Fibroblast of lung (primary cell): ENCODE measurements at regions not wholly inside any gene's neighbourhood (a gene's known extent, or its start where the extent isn't known, plus 50 kb on each side); places are given as distances from the start of the nearest gene placed in this dataset.
"Not testable (repeated sequence)": the region's sequence is repeated elsewhere in the genome, so short reads cannot be mapped to it uniquely, and the experiment has no call there.

Source experiments
- DNase-seq, 2 donors: peaks; one replicate each; pipeline versions ENCODE4 v3.0.0 to v3.0.0-alpha.2; 2010; ENCODE audit warnings: low read depth in 2 of 2
- H2AFZ ChIP-seq: 2 replicates; pipeline ENCODE4 v1.5.1; 2012; ENCODE audit warnings: low read length, control low read depth, inconsistent platforms
- H3K27ac ChIP-seq: 2 replicates; pipeline ENCODE4 v1.5.1; 2011; ENCODE audit warnings: low read length, control low read depth; ENCODE audit not compliant: insufficient read depth
- H3K27me3 ChIP-seq: 2 replicates; pipeline ENCODE4 v1.5.1; 2011; ENCODE audit warnings: mild to moderate bottlenecking, low read length; ENCODE audit not compliant: control insufficient read depth, insufficient read depth
- H3K36me3 ChIP-seq: 2 replicates; pipeline ENCODE4 v1.5.1; 2011; ENCODE audit warnings: low read length; ENCODE audit not compliant: control insufficient read depth, insufficient read depth
- H3K4me1 ChIP-seq: 2 replicates; pipeline ENCODE4 v1.5.1; 2011; ENCODE audit warnings: low read length; ENCODE audit not compliant: control insufficient read depth, insufficient read depth; ENCODE audit errors: extremely low read depth
- H3K4me2 ChIP-seq: 2 replicates; pipeline ENCODE4 v1.5.1; 2011; ENCODE audit warnings: low read length, control low read depth; ENCODE audit not compliant: insufficient read depth; ENCODE audit errors: extremely low read depth
- H3K4me3 ChIP-seq, 4 experiments: fragments of 200-600 bp in 1 of 4; sonication (generic) in 1 of 4; replicated peaks in 1 of 4; 2 replicates each; pipeline ENCODE4 v1.5.1; 2011 to 2016; ENCODE audit warnings: low read length in 4 of 4, low read depth in 3 of 4, mild to moderate bottlenecking in 3 of 4, control low read depth in 2 of 4, inconsistent platforms in 1 of 4, mixed read lengths in 1 of 4; ENCODE audit not compliant: insufficient read depth in 1 of 4; ENCODE audit errors: control extremely low read depth in 1 of 4
- H3K79me2 ChIP-seq: 2 replicates; pipeline ENCODE4 v1.5.1; 2012; ENCODE audit warnings: mild to moderate bottlenecking, low read length, inconsistent platforms; ENCODE audit not compliant: control insufficient read depth, insufficient read depth
- H3K9ac ChIP-seq: 2 replicates; pipeline ENCODE4 v1.5.1; 2011; ENCODE audit warnings: mild to moderate bottlenecking, low read length, control low read depth; ENCODE audit not compliant: insufficient read depth
- H3K9me3 ChIP-seq: 2 replicates; pipeline ENCODE4 v1.5.1; 2012; ENCODE audit warnings: low read depth, low read length; ENCODE audit not compliant: control insufficient read depth, insufficient read depth
- H4K20me1 ChIP-seq: 2 replicates; pipeline ENCODE4 v1.5.1; 2011; ENCODE audit warnings: low read length; ENCODE audit not compliant: control insufficient read depth, insufficient read depth; ENCODE audit errors: extremely low read depth
- CTCF ChIP-seq, 2 donors: IDR thresholded peaks in 1 of 2; conservative IDR thresholded peaks in 1 of 2; 1 replicate in 1 of 2; 2 replicates in 1 of 2; pipeline ENCODE4 v1.5.1; 2011 to 2012; ENCODE audit warnings: low read length in 2 of 2, control low read depth in 1 of 2, inconsistent platforms in 1 of 2, low read depth in 1 of 2, mild to moderate bottlenecking in 1 of 2
- EZH2 ChIP-seq: IDR thresholded peaks from 2 replicates; pipeline ENCODE4 v1.5.1; 2012; ENCODE audit warnings: low read length, control low read depth, mild to moderate bottlenecking; ENCODE audit errors: missing control alignments

GRCh38 chr6:20021795-20022194, 184.6 kb downstream of the ID4 start:
- DNase-seq, result no peak
- H3K9ac ChIP-seq, result no peak overlapping the region
- H3K36me3 ChIP-seq, result no peaks in the 10 kb centered on the region
- no peaks in the 10 kb centered on the region for H3K9me3 ChIP-seq
- H3K79me2 ChIP-seq, result no peaks in the 10 kb centered on the region
- TF ChIP-seq EZH2, result no peak
- TF ChIP-seq CTCF (conservative IDR thresholded peaks at IDR 0.05 in 1 of 2, IDR thresholded peaks at IDR 0.05 in 1 of 2; ENCODE audit: low read depth in 1 of 2, low read length in 2 of 2), result no peak
- H3K4me3 ChIP-seq, result no peak overlapping the region
- H3K4me1 ChIP-seq, result no peaks in the 10 kb centered on the region
- no peaks in the 10 kb centered on the region for H4K20me1 ChIP-seq
- no peak overlapping the region for H3K27ac ChIP-seq
- no peaks in the 10 kb centered on the region for H3K27me3 ChIP-seq
- no peak overlapping the region for H3K4me2 ChIP-seq
- H2AFZ ChIP-seq, result no peak overlapping the region

- H3K36me3 ChIP-seq, H4K20me1 ChIP-seq, H3K4me3 ChIP-seq, H3K79me2 ChIP-seq, H3K4me2 ChIP-seq, H3K9ac ChIP-seq, H3K9me3 ChIP-seq, H3K27ac ChIP-seq, DNase-seq, H3K27me3 ChIP-seq, H3K4me1 ChIP-seq, H2AFZ ChIP-seq: not testable (repeated sequence)
Observed at GRCh38 chr6:20023549-20024315, 186.6 kb downstream of the ID4 start.

- Histone ChIP-seq H3K9ac (no peak overlapping the region), H3K36me3 (no peaks in the 10 kb centered on the region), H3K4me2 (no peak overlapping the region), H3K79me2 (no peaks in the 10 kb centered on the region), H3K27me3 (no peaks in the 10 kb centered on the region), H3K9me3 (no peaks in the 10 kb centered on the region), H3K4me3 (no peak overlapping the region), H2AFZ (no peak overlapping the region), H3K4me1 (no peaks in the 10 kb centered on the region), H4K20me1 (no peaks in the 10 kb centered on the region), H3K27ac (no peak overlapping the region)
- DNase-seq, result no peak
- TF ChIP-seq CTCF (conservative IDR thresholded peaks at IDR 0.05 in 1 of 2, IDR thresholded peaks at IDR 0.05 in 1 of 2; ENCODE audit: low read depth in 1 of 2, low read length in 2 of 2), result no peak
- no peak for TF ChIP-seq EZH2
Observed at GRCh38 chr6:20024316-20024673, 187.1 kb downstream of the ID4 start.
